ENCODE measurements at regions not wholly inside any gene's neighbourhood (a gene's known extent, or its start where the extent isn't known, plus 50 kb on each side); places are given as distances from the start of the nearest gene placed in this dataset.

DNA sequence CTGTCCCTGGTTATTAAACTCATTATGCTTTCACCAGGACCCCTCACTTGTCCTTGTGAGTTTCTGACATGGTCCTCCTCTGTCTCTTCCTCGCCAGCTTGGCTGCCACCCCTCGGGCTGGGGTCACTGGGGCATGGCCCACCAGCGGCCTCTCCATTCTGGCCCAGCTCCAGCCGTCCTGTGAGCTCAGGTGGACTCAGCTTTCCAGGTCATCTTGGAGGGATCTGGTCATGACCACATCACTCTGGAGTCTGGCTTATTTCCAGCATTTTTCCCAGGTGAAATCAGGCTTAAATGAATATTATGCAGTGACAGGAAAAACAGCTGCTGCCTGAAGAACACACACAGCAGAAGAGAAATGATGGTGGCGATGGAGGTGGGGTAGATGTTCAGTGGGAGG lies 224.5 kb downstream of the ADAMTS15 start:
- TF ChIP-seq POLR2AphosphoS5 (IDR thresholded peaks at IDR 0.05; ENCODE audit: borderline replicate concordance, low read depth, low read length) (no peak), EZH2 (IDR thresholded peaks at IDR 0.05) (no peak)
